Inferior parietal cortex (tissue), 1 donor: ENCODE measurements at regions not wholly inside any gene's neighbourhood (a gene's known extent, or its start where the extent isn't known, plus 50 kb on each side); places are given as distances from the start of the nearest gene placed in this dataset.

ENCODE experiments used
- DNase-seq: peaks from one replicate; pipeline ENCODE4 v3.0.0-alpha.2; 2016; ENCODE audit errors: extremely low spot score

GRCh38 chr20:22504829-22505377, 79.5 kb downstream of the FOXA2 start:
- no peak for DNase-seq

GRCh38 chr20:22503577-22503976, 80.8 kb downstream of the FOXA2 start:
- no peak for DNase-seq

- DNase-seq = no peak
Measured at GRCh38 chr20:22502731-22503191, 81.6 kb downstream of the FOXA2 start.

GRCh38 chr20:22501566-22502344, 82.6 kb downstream of the FOXA2 start:
- DNase-seq = no peak

GRCh38 chr20:22501034-22501433, 83.3 kb downstream of the FOXA2 start:
- no peak for DNase-seq

GRCh38 chr20:22499515-22500166, 84.7 kb downstream of the FOXA2 start:
- DNase-seq = no peak

GRCh38 chr20:22496817-22497216, 87.6 kb downstream of the FOXA2 start:
- DNase-seq = no peak

GRCh38 chr20:22495789-22496188, 88.6 kb downstream of the FOXA2 start:
- DNase-seq = no peak

- DNase-seq = no peak
Measured at GRCh38 chr20:22495172-22495571, 89.2 kb downstream of the FOXA2 start.

- DNase-seq = no peak
Measured at GRCh38 chr20:22492497-22492896, 91.9 kb downstream of the FOXA2 start.

GRCh38 chr20:22491194-22491505, 93.2 kb downstream of the FOXA2 start:
- no peak for DNase-seq

GRCh38 chr20:22490287-22491193, 93.8 kb downstream of the FOXA2 start:
- no peak for DNase-seq

GRCh38 chr20:22489626-22490286, 94.6 kb downstream of the FOXA2 start:
- DNase-seq = no peak

GRCh38 chr20:22480336-22480735, 104.0 kb downstream of the FOXA2 start:
- DNase-seq = no peak

GRCh38 chr20:22475662-22476061, 108.7 kb downstream of the FOXA2 start:
- no peak for DNase-seq

- DNase-seq = no peak
Measured at GRCh38 chr20:22474224-22474623, 110.1 kb downstream of the FOXA2 start.

GRCh38 chr20:22473293-22473692, 111.1 kb downstream of the FOXA2 start:
- DNase-seq = no peak

- DNase-seq = no peak
Measured at GRCh38 chr20:22472447-22473100, 111.8 kb downstream of the FOXA2 start.

GRCh38 chr20:22471156-22471836, 113.1 kb downstream of the FOXA2 start:
- no peak for DNase-seq

GRCh38 chr20:22470620-22471026, 113.7 kb downstream of the FOXA2 start:
- no peak for DNase-seq
